Hepatocyte (in vitro differentiated cells): ENCODE measurements at regions not wholly inside any gene's neighbourhood (a gene's known extent, or its start where the extent isn't known, plus 50 kb on each side); places are given as distances from the start of the nearest gene placed in this dataset.

ENCODE experiments used
- DNase-seq: peaks from one replicate; pipeline ENCODE4 v3.0.0-alpha.2; 2016; ENCODE audit warnings: low spot score
- H2AFZ ChIP-seq: fragments of 200-600 bp; sonication (generic); 2 replicates; pipeline ENCODE4 v1.6.0; 2016; ENCODE audit warnings: antibody characterized with exemption, mild to moderate bottlenecking
- H3K27ac ChIP-seq: fragments of 200-600 bp; sonication (generic); 2 replicates; pipeline ENCODE4 v1.5.1; 2016; ENCODE audit warnings: mild to moderate bottlenecking
- H3K27me3 ChIP-seq: fragments of 200-600 bp; sonication (generic); 2 replicates; pipeline ENCODE4 v1.6.1; 2016
- H3K36me3 ChIP-seq: fragments of 200-600 bp; sonication (generic); replicated peaks from 2 replicates; pipeline ENCODE4 v1.5.1; 2016; ENCODE audit warnings: low read depth; ENCODE audit not compliant: insufficient read depth
- H3K4me1 ChIP-seq: fragments of 200-600 bp; sonication (generic); 2 replicates; pipeline ENCODE4 v1.5.1; 2016; ENCODE audit warnings: mild to moderate bottlenecking, moderate library complexity; ENCODE audit not compliant: insufficient read depth
- H3K4me2 ChIP-seq: fragments of 200-600 bp; sonication (generic); 2 replicates; pipeline ENCODE4 v1.6.0; 2016
- H3K4me3 ChIP-seq: fragments of 200-600 bp; sonication (generic); 2 replicates; pipeline ENCODE4 v1.5.1; 2016; ENCODE audit warnings: mild to moderate bottlenecking
- H3K79me2 ChIP-seq: fragments of 200-600 bp; sonication (generic); 2 replicates; pipeline ENCODE4 v1.6.0; 2017; ENCODE audit warnings: mild to moderate bottlenecking
- H3K9me2 ChIP-seq: fragments of 200-600 bp; sonication (generic); replicated peaks from 2 replicates; pipeline ENCODE4 v1.6.0; 2017; ENCODE audit warnings: mild to moderate bottlenecking; ENCODE audit not compliant: insufficient read depth
- H3K9me3 ChIP-seq: fragments of 200-600 bp; sonication (generic); 2 replicates; pipeline ENCODE4 v1.5.1; 2016; ENCODE audit warnings: low read depth, mild to moderate bottlenecking
- H4K20me1 ChIP-seq: fragments of 200-600 bp; sonication (generic); 2 replicates; pipeline ENCODE4 v1.6.0; 2016; ENCODE audit warnings: mild to moderate bottlenecking; ENCODE audit not compliant: insufficient read depth, poor library complexity, severe bottlenecking
- EZH2 ChIP-seq: fragments of 200-600 bp; sonication (generic); IDR thresholded peaks from 2 replicates; pipeline ENCODE4 v1.6.1; 2016; ENCODE audit warnings: antibody characterized with exemption, mild to moderate bottlenecking, borderline replicate concordance
- EZH2phosphoT487 ChIP-seq: fragments of 200-600 bp; sonication (generic); IDR thresholded peaks from one replicate; pipeline ENCODE4 v1.6.1; 2018; ENCODE audit warnings: antibody characterized with exemption, mild to moderate bottlenecking, low read depth, moderate library complexity; ENCODE audit not compliant: unreplicated experiment, severe bottlenecking
- WGBS: methylation state at CpG from one replicate; pipeline ENCODE4 v1.1.6; 2016; ENCODE audit warnings: low lambda C conversion rate; ENCODE audit errors: missing lambda C conversion rate; 5-methylcytosine and 5-hydroxymethylcytosine counted together
- TF ChIP-seq, protein P1 (sequence below): fragments of 200-600 bp; sonication (generic); IDR thresholded peaks from 2 replicates; pipeline ENCODE4 v1.5.1; 2016; ENCODE audit warnings: antibody characterized with exemption, mild to moderate bottlenecking; ENCODE audit not compliant: poor library complexity

- WGBS, result 79% methylated on average over 2 of the region's 2 CpGs
- Histone ChIP-seq H4K20me1 (no peaks in the 10 kb centered on the region), H2AFZ (no peak overlapping the region), H3K79me2 (no peaks in the 10 kb centered on the region), H3K4me3 (no peak overlapping the region), H3K36me3 (no peaks in the 10 kb centered on the region), H3K27me3 (no peaks in the 10 kb centered on the region), H3K9me3 (no peaks in the 10 kb centered on the region), H3K4me2 (no peak overlapping the region), H3K4me1 (no peaks in the 10 kb centered on the region), H3K9me2 (no peaks in the 10 kb centered on the region), H3K27ac (no peak overlapping the region)
- TF ChIP-seq, protein P1, sequence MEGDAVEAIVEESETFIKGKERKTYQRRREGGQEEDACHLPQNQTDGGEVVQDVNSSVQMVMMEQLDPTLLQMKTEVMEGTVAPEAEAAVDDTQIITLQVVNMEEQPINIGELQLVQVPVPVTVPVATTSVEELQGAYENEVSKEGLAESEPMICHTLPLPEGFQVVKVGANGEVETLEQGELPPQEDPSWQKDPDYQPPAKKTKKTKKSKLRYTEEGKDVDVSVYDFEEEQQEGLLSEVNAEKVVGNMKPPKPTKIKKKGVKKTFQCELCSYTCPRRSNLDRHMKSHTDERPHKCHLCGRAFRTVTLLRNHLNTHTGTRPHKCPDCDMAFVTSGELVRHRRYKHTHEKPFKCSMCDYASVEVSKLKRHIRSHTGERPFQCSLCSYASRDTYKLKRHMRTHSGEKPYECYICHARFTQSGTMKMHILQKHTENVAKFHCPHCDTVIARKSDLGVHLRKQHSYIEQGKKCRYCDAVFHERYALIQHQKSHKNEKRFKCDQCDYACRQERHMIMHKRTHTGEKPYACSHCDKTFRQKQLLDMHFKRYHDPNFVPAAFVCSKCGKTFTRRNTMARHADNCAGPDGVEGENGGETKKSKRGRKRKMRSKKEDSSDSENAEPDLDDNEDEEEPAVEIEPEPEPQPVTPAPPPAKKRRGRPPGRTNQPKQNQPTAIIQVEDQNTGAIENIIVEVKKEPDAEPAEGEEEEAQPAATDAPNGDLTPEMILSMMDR, result no peak
- TF ChIP-seq EZH2 (no peak), EZH2phosphoT487 (no peak)
- DNase-seq, result no peak
Measured at GRCh38 chr3:25952133-25952532, 162.2 kb downstream of the OXSM start.

GRCh38 chr3:25957026-25957425 lies 167.1 kb downstream of the OXSM start:
- H3K27me3 ChIP-seq, result no peaks in the 10 kb centered on the region
- no peak overlapping the region for H3K27ac ChIP-seq
- TF ChIP-seq, protein P1, result no peak
- TF ChIP-seq EZH2phosphoT487 (no peak), EZH2 (no peak)
- no peaks in the 10 kb centered on the region for H4K20me1 ChIP-seq
- no peak for DNase-seq
- H2AFZ ChIP-seq, result no peak overlapping the region
- H3K36me3 ChIP-seq, result no peaks in the 10 kb centered on the region
- no peaks in the 10 kb centered on the region for H3K9me3 ChIP-seq
- H3K79me2 ChIP-seq, result no peaks in the 10 kb centered on the region
- H3K4me2 ChIP-seq, result no peak overlapping the region
- H3K4me3 ChIP-seq, result no peak overlapping the region
- no peaks in the 10 kb centered on the region for H3K4me1 ChIP-seq
- H3K9me2 ChIP-seq, result no peaks in the 10 kb centered on the region

GRCh38 chr3:25960776-25961175 lies 170.9 kb downstream of the OXSM start:
- Histone ChIP-seq H3K9me3 (no peaks in the 10 kb centered on the region), H3K9me2 (no peaks in the 10 kb centered on the region), H2AFZ (no peak overlapping the region), H3K4me2 (no peak overlapping the region), H3K4me1 (no peaks in the 10 kb centered on the region), H3K27me3 (no peaks in the 10 kb centered on the region), H3K4me3 (no peak overlapping the region), H4K20me1 (no peaks in the 10 kb centered on the region), H3K27ac (no peak overlapping the region), H3K36me3 (no peaks in the 10 kb centered on the region), H3K79me2 (no peaks in the 10 kb centered on the region)
- DNase-seq, result no peak
- TF ChIP-seq EZH2 (no peak), EZH2phosphoT487 (no peak)
- TF ChIP-seq, protein P1, result no peak
- 89% methylated on average over 1 of the region's 1 CpG for WGBS

DNA sequence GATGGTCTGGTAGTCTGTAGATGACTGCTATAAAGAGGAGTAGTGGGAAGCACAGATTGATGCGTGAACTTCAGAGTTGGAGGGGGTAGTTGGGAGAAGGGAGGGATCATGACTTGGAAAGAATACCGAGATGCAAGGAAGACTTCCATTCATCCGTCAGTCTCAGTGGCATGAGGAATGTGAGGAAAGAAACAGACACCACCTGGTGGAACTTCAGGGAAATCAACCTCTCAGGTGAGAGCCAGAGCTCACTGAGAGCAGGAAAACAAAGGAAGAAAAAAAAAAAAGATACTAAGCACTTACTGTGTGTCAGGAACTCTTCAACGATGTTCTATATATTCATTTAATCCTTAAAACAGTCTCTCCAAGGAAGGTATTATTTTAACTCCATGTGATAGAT lies 172.4 kb downstream of the OXSM start:
- 54% methylated on average over 4 of the region's 4 CpGs for WGBS

More for the DNA sequence above, 172.4 kb downstream of the OXSM start:
- H3K4me1 ChIP-seq, result no peaks in the 10 kb centered on the region
- no peaks in the 10 kb centered on the region for H3K79me2 ChIP-seq
- no peak overlapping the region for H3K4me2 ChIP-seq
- no peaks in the 10 kb centered on the region for H3K9me2 ChIP-seq
- no peaks in the 10 kb centered on the region for H3K36me3 ChIP-seq
- DNase-seq, result peak; percentile 44
- no peaks in the 10 kb centered on the region for H4K20me1 ChIP-seq
- no peaks in the 10 kb centered on the region for H3K9me3 ChIP-seq
- H2AFZ ChIP-seq, result peak overlapping the region; percentile 36
- no peak overlapping the region for H3K4me3 ChIP-seq
- H3K27ac ChIP-seq, result no peak overlapping the region
- TF ChIP-seq EZH2, result no peak
- no peak for TF ChIP-seq EZH2phosphoT487
- TF ChIP-seq, protein P1, result peak; percentile 40
- H3K27me3 ChIP-seq, result no peaks in the 10 kb centered on the region
